ENCODE measurements at regions not wholly inside any gene's neighbourhood (a gene's known extent, or its start where the extent isn't known, plus 50 kb on each side); places are given as distances from the start of the nearest gene placed in this dataset.

DNA sequence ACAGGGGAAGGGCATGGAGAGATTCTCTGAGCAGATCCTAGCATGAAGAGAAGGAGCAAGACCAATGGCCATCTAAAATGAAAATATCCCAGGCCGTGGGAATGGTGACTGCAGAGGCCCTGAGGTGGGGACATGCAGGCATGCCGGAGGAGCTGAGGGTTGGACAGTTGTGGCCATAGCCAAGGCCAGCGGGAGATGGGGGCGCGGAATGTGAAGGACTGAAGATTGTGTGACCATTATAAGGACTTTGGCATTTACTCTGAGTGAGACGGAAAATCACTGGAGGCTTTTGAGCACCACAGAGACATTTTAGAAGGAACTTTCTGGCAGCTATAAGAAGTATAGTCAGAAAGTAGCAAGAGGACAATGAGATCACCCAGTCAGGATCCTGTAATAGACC, 341.1 kb downstream of the SFMBT2 start:
- Mint-ChIP-seq H3K36me3 (ENCODE audit: low read depth) (no peaks in the 10 kb centered on the region), H3K4me3 (no peak overlapping the region), H3K9me3 (no peaks in the 10 kb centered on the region), H3K27ac (no peak overlapping the region), H3K4me1 (peaks cover 2% of the 10 kb centered on the region), H3K27me3 (ENCODE audit: insufficient read depth) (peaks cover 1% of the 10 kb centered on the region)
- no peak for DNase-seq
- no peak for TF ChIP-seq CTCF (conservative IDR thresholded peaks at IDR 0.05)
- Histone ChIP-seq H3K4me3 (ENCODE audit: low read length) (no peak overlapping the region), H3K4me1 (ENCODE audit: control insufficient read depth, insufficient read depth, low read length) (no peaks in the 10 kb centered on the region), H3K27me3 (ENCODE audit: control insufficient read depth, insufficient read depth, low read length, poor library complexity, severe bottlenecking) (no peaks in the 10 kb centered on the region), H3K36me3 (ENCODE audit: control insufficient read depth, insufficient read depth, low read length) (no peaks in the 10 kb centered on the region), H3K27ac (ENCODE audit: low read depth, low read length) (no peak overlapping the region), H3K9ac (ENCODE audit: extremely low read depth, low read length, poor library complexity, severe bottlenecking) (no peak overlapping the region), H3K9me3 (ENCODE audit: control insufficient read depth, low read length) (no peaks in the 10 kb centered on the region)
- 71 to 75% methylated on average over 4 to 6 of the region's 6 CpGs for WGBS, 2 experiments (ENCODE audit: insufficient coverage in 1 of 2, insufficient read length in 1 of 2)

GRCh38 chr10:7056216-7056615, 354.6 kb downstream of the SFMBT2 start:
- Mint-ChIP-seq H3K4me3 (no peak overlapping the region), H3K36me3 (ENCODE audit: low read depth) (no peaks in the 10 kb centered on the region), H3K4me1 (no peaks in the 10 kb centered on the region), H3K27ac (no peak overlapping the region), H3K9me3 (peaks cover 4% of the 10 kb centered on the region), H3K27me3 (ENCODE audit: insufficient read depth) (no peaks in the 10 kb centered on the region)
- H3K27ac ChIP-seq (ENCODE audit: low read depth, low read length) = no peak overlapping the region
- H3K9ac ChIP-seq (ENCODE audit: extremely low read depth, low read length, poor library complexity, severe bottlenecking) = no peak overlapping the region
- no peaks in the 10 kb centered on the region for H3K27me3 ChIP-seq (ENCODE audit: control insufficient read depth, insufficient read depth, low read length, poor library complexity, severe bottlenecking)
- no peaks in the 10 kb centered on the region for H3K4me1 ChIP-seq (ENCODE audit: control insufficient read depth, insufficient read depth, low read length)
- no peak overlapping the region for H3K4me3 ChIP-seq (ENCODE audit: low read length)
- no peak for DNase-seq
- WGBS, 2 experiments (ENCODE audit: insufficient coverage in 1 of 2, insufficient read length in 1 of 2) = 85 to 88% methylated on average over 4 of the region's 4 CpGs
- no peak for TF ChIP-seq CTCF (conservative IDR thresholded peaks at IDR 0.05)
- H3K36me3 ChIP-seq (ENCODE audit: control insufficient read depth, insufficient read depth, low read length) = no peaks in the 10 kb centered on the region
- H3K9me3 ChIP-seq (ENCODE audit: control insufficient read depth, low read length) = no peaks in the 10 kb centered on the region

DNA sequence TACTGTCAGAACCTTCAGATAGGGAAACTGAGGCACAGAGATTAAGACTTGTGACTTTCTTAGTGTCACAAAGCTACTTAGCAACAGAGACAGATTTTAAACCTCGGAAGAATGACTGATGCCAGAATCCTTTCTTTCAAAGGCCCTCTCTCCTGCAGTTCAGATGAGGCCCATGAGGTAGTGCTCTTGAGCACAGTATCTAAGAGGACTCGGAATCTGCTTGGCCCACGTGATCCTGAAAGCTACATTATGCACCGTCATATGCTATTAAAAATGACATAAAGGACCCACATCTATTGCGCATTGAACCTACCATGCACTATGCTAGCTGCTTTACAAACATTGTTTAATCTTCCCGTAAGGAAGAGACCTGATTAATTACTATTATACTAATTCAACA, 355.9 kb downstream of the SFMBT2 start:
- Histone ChIP-seq H3K36me3 (ENCODE audit: control insufficient read depth, insufficient read depth, low read length) (no peaks in the 10 kb centered on the region), H3K4me3 (ENCODE audit: low read length) (no peak overlapping the region), H3K27ac (ENCODE audit: low read depth, low read length) (no peak overlapping the region), H3K9me3 (ENCODE audit: control insufficient read depth, low read length) (no peaks in the 10 kb centered on the region), H3K27me3 (ENCODE audit: control insufficient read depth, insufficient read depth, low read length, poor library complexity, severe bottlenecking) (no peaks in the 10 kb centered on the region), H3K4me1 (ENCODE audit: control insufficient read depth, insufficient read depth, low read length) (no peaks in the 10 kb centered on the region), H3K9ac (ENCODE audit: extremely low read depth, low read length, poor library complexity, severe bottlenecking) (no peak overlapping the region)
- DNase-seq = peak; percentile 71
- H3K4me3 Mint-ChIP-seq = no peak overlapping the region
- H3K36me3 Mint-ChIP-seq (ENCODE audit: low read depth) = no peaks in the 10 kb centered on the region
- H3K27me3 Mint-ChIP-seq (ENCODE audit: insufficient read depth) = no peaks in the 10 kb centered on the region
- TF ChIP-seq CTCF (conservative IDR thresholded peaks at IDR 0.05) = peak; percentile 73
- no peaks in the 10 kb centered on the region for H3K4me1 Mint-ChIP-seq
- H3K27ac Mint-ChIP-seq = no peak overlapping the region
- H3K9me3 Mint-ChIP-seq = peaks cover 11% of the 10 kb centered on the region
- 63 to 70% methylated on average over 4 to 6 of the region's 6 CpGs for WGBS, 2 experiments (ENCODE audit: insufficient coverage in 1 of 2, insufficient read length in 1 of 2)

Data from endodermal cell (in vitro differentiated cells).